GM18511 (cell line): ENCODE measurements at regions not wholly inside any gene's neighbourhood (a gene's known extent, or its start where the extent isn't known, plus 50 kb on each side); places are given as distances from the start of the nearest gene placed in this dataset.
"Not testable (repeated sequence)": the region's sequence is repeated elsewhere in the genome, so short reads cannot be mapped to it uniquely, and the experiment has no call there.

Experiments
- ATAC-seq: cut with Tn5 transposase; IDR thresholded peaks from one replicate; pipeline ENCODE4 v1.9.1; 2021; ENCODE audit warnings: mild to moderate bottlenecking, moderate library complexity; ENCODE audit not compliant: unreplicated experiment

- peak; percentile 43 for ATAC-seq
Observed at GRCh38 chr10:2925631-2926030, 141.7 kb upstream of the PFKP start.

- ATAC-seq: no peak
Observed at GRCh38 chr10:2924431-2924830, 142.9 kb upstream of the PFKP start.

GRCh38 chr10:2921956-2922680 is 145.2 kb upstream of the PFKP start:
- ATAC-seq: no peak

- no peak for ATAC-seq
Observed at GRCh38 chr10:2920637-2921036, 146.7 kb upstream of the PFKP start.

GRCh38 chr10:2920168-2920567 is 147.2 kb upstream of the PFKP start:
- ATAC-seq: no peak

GRCh38 chr10:2919016-2919415 is 148.3 kb upstream of the PFKP start:
- ATAC-seq: no peak

- ATAC-seq: no peak
Observed at GRCh38 chr10:2918489-2918888, 148.9 kb upstream of the PFKP start.

GRCh38 chr10:2917926-2918325 is 149.4 kb upstream of the PFKP start:
- ATAC-seq: no peak

- ATAC-seq: no peak
Observed at GRCh38 chr10:2915412-2915811, 151.9 kb upstream of the PFKP start.

GRCh38 chr10:2914741-2915140 is 152.6 kb upstream of the PFKP start:
- ATAC-seq: no peak

GRCh38 chr10:2913474-2913873 is 153.9 kb upstream of the PFKP start:
- ATAC-seq: no peak

GRCh38 chr10:2910656-2911055 is 156.7 kb upstream of the PFKP start:
- ATAC-seq: no peak

GRCh38 chr10:2909921-2910320 is 157.4 kb upstream of the PFKP start:
- ATAC-seq: no peak

- ATAC-seq: no peak
Observed at GRCh38 chr10:2908851-2909630, 158.3 kb upstream of the PFKP start.

- ATAC-seq: no peak
Observed at GRCh38 chr10:2906974-2907373, 160.4 kb upstream of the PFKP start.

GRCh38 chr10:2905851-2906250 is 161.5 kb upstream of the PFKP start:
- no peak for ATAC-seq

GRCh38 chr10:2900530-2900929 is 166.8 kb upstream of the PFKP start:
- no peak for ATAC-seq

- ATAC-seq: no peak
Observed at GRCh38 chr10:2899246-2899951, 167.9 kb upstream of the PFKP start.

- no peak for ATAC-seq
Observed at GRCh38 chr10:2898509-2898860, 168.9 kb upstream of the PFKP start.

- ATAC-seq: no peak
Observed at GRCh38 chr10:2897619-2898508, 169.5 kb upstream of the PFKP start.

- not testable (repeated sequence) for ATAC-seq
Observed at GRCh38 chr10:2896334-2896733, 171.0 kb upstream of the PFKP start.
